Tibial nerve (tissue), 4 donors: ENCODE measurements at regions not wholly inside any gene's neighbourhood (a gene's known extent, or its start where the extent isn't known, plus 50 kb on each side); places are given as distances from the start of the nearest gene placed in this dataset.

Experiments used
- DNase-seq, 2 donors: peaks; one replicate each; pipeline ENCODE4 v3.0.0-alpha.2; 2019; ENCODE audit warnings: low spot score in 2 of 2
- H3K27ac ChIP-seq, 4 donors: fragments of 200-600 bp; sonication (generic) in 3 of 4; one replicate each; pipeline ENCODE4 v1.5.1; 2017 to 2019; ENCODE audit warnings: mild to moderate bottlenecking in 1 of 4
- H3K27me3 ChIP-seq, 2 donors: fragments of 200-600 bp; sonication (generic) in 1 of 2; one replicate each; pipeline versions ENCODE4 v1.5.1 to v1.6.0; 2017 to 2019
- H3K36me3 ChIP-seq, 3 donors: fragments of 200-600 bp; sonication (generic); one replicate each; pipeline ENCODE4 v1.5.1; 2018 to 2019
- H3K4me1 ChIP-seq, 4 donors: fragments of 200-600 bp; sonication (generic) in 3 of 4; one replicate each; pipeline ENCODE4 v1.5.1; 2017 to 2019
- H3K4me3 ChIP-seq, 4 donors: fragments of 200-600 bp; sonication (generic) in 3 of 4; one replicate each; pipeline ENCODE4 v1.5.1; 2017 to 2019; ENCODE audit warnings: mild to moderate bottlenecking in 1 of 4, moderate library complexity in 1 of 4
- H3K9me3 ChIP-seq, 4 donors: fragments of 200-600 bp; sonication (generic) in 3 of 4; one replicate each; pipeline ENCODE4 v1.5.1; 2017 to 2019
- EP300 ChIP-seq, 2 donors: sonication (generic); formaldehyde crosslinking; IDR thresholded peaks; one replicate each; pipeline ENCODE4 v1.6.1; 2017; ENCODE audit warnings: antibody characterized with exemption in 2 of 2, mild to moderate bottlenecking in 1 of 2
- POLR2A ChIP-seq, 2 donors: fragments of 450-650 bp; IDR thresholded peaks; one replicate each; pipeline ENCODE4 v1.6.1; 2017; ENCODE audit warnings: antibody characterized with exemption in 2 of 2, mild to moderate bottlenecking in 2 of 2, moderate library complexity in 2 of 2
- WGBS, 2 donors: methylation state at CpG; one replicate each; pipeline ENCODE4 v1.1.5; 2018; 5-methylcytosine and 5-hydroxymethylcytosine counted together
- TF ChIP-seq, protein P1 (sequence below), 5 experiments: fragments of 200-600 bp in 3 of 5; fragments of 450-650 bp in 2 of 5; sonication (generic) in 3 of 5; IDR thresholded peaks; one replicate each; pipeline ENCODE4 v1.5.1; 2016 to 2019; ENCODE audit warnings: antibody characterized with exemption in 5 of 5, mild to moderate bottlenecking in 3 of 5, moderate library complexity in 2 of 5

DNA sequence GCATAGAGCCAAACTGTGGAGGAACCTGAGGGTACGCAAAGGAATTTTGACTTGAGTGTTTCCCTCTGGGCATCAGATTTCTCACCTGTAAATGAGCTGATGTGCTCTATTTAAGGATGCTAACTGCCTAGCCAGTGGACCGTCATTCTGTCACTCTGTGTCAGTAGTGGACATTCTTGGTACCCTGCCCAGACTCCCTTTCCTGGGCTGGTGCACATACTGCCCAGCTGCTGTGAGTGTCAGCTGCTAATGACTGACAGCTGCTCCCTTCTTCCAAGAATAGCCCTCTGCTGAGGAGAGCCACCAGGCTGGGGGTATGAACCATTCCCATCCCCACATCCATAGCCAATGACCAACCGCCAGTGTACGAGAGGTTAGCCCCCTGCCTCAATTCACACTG is 193.1 kb upstream of the DAB1 start:
- WGBS, 2 donors = 88 to 94% methylated on average over 3 to 4 of the region's 4 CpGs
- TF ChIP-seq, protein P1, sequence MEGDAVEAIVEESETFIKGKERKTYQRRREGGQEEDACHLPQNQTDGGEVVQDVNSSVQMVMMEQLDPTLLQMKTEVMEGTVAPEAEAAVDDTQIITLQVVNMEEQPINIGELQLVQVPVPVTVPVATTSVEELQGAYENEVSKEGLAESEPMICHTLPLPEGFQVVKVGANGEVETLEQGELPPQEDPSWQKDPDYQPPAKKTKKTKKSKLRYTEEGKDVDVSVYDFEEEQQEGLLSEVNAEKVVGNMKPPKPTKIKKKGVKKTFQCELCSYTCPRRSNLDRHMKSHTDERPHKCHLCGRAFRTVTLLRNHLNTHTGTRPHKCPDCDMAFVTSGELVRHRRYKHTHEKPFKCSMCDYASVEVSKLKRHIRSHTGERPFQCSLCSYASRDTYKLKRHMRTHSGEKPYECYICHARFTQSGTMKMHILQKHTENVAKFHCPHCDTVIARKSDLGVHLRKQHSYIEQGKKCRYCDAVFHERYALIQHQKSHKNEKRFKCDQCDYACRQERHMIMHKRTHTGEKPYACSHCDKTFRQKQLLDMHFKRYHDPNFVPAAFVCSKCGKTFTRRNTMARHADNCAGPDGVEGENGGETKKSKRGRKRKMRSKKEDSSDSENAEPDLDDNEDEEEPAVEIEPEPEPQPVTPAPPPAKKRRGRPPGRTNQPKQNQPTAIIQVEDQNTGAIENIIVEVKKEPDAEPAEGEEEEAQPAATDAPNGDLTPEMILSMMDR (IDR thresholded peaks at IDR 0.05) = no peak
- no peak for TF ChIP-seq EP300 (IDR thresholded peaks at IDR 0.05)
- no peak for TF ChIP-seq POLR2A (IDR thresholded peaks at IDR 0.05)
- Histone ChIP-seq H3K9me3 (no peaks in the 10 kb centered on the region), H3K4me3 (no peak overlapping the region), H3K4me1 (no peaks in the 10 kb centered on the region), H3K27me3 (no peaks in the 10 kb centered on the region), H3K36me3 (no peaks in the 10 kb centered on the region), H3K27ac (no peak overlapping the region)
- DNase-seq = no peak

- WGBS, 2 donors = 73 to 86% methylated on average over 4 of the region's 4 CpGs
- H3K9me3 ChIP-seq = no peaks in the 10 kb centered on the region
These were observed 192.1 kb upstream of the DAB1 start for GRCh38 chr1:57615956-57616355.

GRCh38 chr1:57612833-57613232 is 189.0 kb upstream of the DAB1 start:
- 88 to 95% methylated on average over 2 of the region's 2 CpGs for WGBS, 2 donors
- no peak overlapping the region for H3K4me3 ChIP-seq
- TF ChIP-seq, protein P1 (IDR thresholded peaks at IDR 0.05) = no peak
- no peak for TF ChIP-seq POLR2A (IDR thresholded peaks at IDR 0.05)
- TF ChIP-seq EP300 (IDR thresholded peaks at IDR 0.05) = no peak

More at GRCh38 chr1:57615956-57616355, 192.1 kb upstream of the DAB1 start:
- no peaks in the 10 kb centered on the region for H3K4me1 ChIP-seq
- no peaks in the 10 kb centered on the region for H3K36me3 ChIP-seq
- no peak overlapping the region for H3K4me3 ChIP-seq
- H3K27me3 ChIP-seq = no peaks in the 10 kb centered on the region
- no peak for DNase-seq
- TF ChIP-seq EP300 (IDR thresholded peaks at IDR 0.05) (no peak), POLR2A (IDR thresholded peaks at IDR 0.05) (no peak)
- TF ChIP-seq, protein P1 (IDR thresholded peaks at IDR 0.05) = no peak
- no peak overlapping the region for H3K27ac ChIP-seq

DNA sequence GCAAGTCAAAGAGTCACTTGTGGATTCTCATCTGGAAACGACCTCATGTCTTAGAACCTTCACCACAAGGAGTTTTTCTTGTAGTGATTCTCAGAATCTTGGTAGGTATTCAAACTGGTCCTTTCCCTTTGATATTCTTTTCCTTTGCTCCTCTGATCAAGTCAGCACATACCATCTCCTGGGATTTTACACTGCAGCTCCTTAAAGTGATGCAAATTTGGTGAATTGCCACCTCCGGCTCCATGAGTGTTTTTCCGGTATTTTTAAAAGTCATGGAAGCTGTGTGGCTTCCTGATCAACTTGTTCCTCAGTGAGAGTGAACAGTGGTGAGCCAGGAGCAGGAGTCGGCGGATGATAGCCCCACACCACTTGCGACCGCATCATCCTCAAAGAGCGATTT is 182.1 kb upstream of the DAB1 start:
- TF ChIP-seq EP300 (IDR thresholded peaks at IDR 0.05) = no peak
- TF ChIP-seq, protein P1 (IDR thresholded peaks at IDR 0.05) = no peak
- no peak for TF ChIP-seq POLR2A (IDR thresholded peaks at IDR 0.05)
- Histone ChIP-seq H3K9me3 (no peaks in the 10 kb centered on the region), H3K36me3 (no peaks in the 10 kb centered on the region), H3K4me3 (no peak overlapping the region), H3K27ac (no peak overlapping the region), H3K27me3 (no peaks in the 10 kb centered on the region), H3K4me1 (no peaks in the 10 kb centered on the region)
- WGBS, 2 donors = 80 to 87% methylated on average over 8 of the region's 8 CpGs
- no peak for DNase-seq

More at GRCh38 chr1:57612833-57613232, 189.0 kb upstream of the DAB1 start:
- Histone ChIP-seq H3K36me3 (no peaks in the 10 kb centered on the region), H3K27me3 (no peaks in the 10 kb centered on the region), H3K4me1 (no peaks in the 10 kb centered on the region), H3K27ac (no peak overlapping the region), H3K9me3 (no peaks in the 10 kb centered on the region)
- DNase-seq = no peak

DNA sequence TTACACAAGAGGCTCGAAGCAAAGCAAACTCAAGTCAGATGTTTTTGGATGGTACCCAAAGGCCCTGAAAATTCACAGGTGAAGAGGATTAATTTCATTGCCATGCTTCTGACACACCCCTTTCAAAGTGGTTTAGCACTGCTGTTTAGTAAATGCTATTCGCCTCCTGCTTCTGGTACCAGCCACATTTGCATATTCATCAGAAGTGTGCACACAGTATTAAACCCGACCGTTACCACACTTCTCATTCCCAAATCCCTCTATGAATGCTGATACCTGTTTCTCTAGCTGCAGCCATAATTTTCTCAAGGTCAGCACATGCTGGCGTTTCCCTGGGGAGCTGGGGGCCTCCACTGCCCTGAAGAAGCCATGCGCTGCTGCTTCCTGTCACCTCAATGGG is 179.8 kb upstream of the DAB1 start:
- TF ChIP-seq POLR2A (IDR thresholded peaks at IDR 0.05) (no peak), EP300 (IDR thresholded peaks at IDR 0.05) (no peak)
- TF ChIP-seq, protein P1 (IDR thresholded peaks at IDR 0.05) = no peak

More for the DNA sequence above, 179.8 kb upstream of the DAB1 start:
- Histone ChIP-seq H3K9me3 (no peaks in the 10 kb centered on the region), H3K27ac (no peak overlapping the region), H3K4me1 (peaks cover 0 to 6% (median 3%) of the 10 kb centered on the region in 4 donors), H3K36me3 (no peaks in the 10 kb centered on the region), H3K4me3 (no peak overlapping the region), H3K27me3 (no peaks in the 10 kb centered on the region)
- 72 to 77% methylated on average over 6 of the region's 6 CpGs for WGBS, 2 donors
- DNase-seq = no peak
